ENCODE measurements at regions not wholly inside any gene's neighbourhood (a gene's known extent, or its start where the extent isn't known, plus 50 kb on each side); places are given as distances from the start of the nearest gene placed in this dataset.
"Not testable (repeated sequence)": the region's sequence is repeated elsewhere in the genome, so short reads cannot be mapped to it uniquely, and the experiment has no call there.

- no peak for DNase-seq
- Histone ChIP-seq H3K36me3 (replicated peaks; ENCODE audit: insufficient read depth, low read length) (no peaks in the 10 kb centered on the region), H3K4me3 (ENCODE audit: low read length) (no peak overlapping the region), H3F3A (ENCODE audit: insufficient read depth, low read length) (no peaks in the 10 kb centered on the region), H3K27me3 (replicated peaks; ENCODE audit: insufficient read depth, low read length) (no peaks in the 10 kb centered on the region), H3K79me2 (ENCODE audit: low read length) (no peaks in the 10 kb centered on the region), H2AFZ (ENCODE audit: low read length) (no peak overlapping the region), H3K9me2 (replicated peaks; ENCODE audit: insufficient read depth, low read length) (no peaks in the 10 kb centered on the region), H3K9me3 (replicated peaks; ENCODE audit: insufficient read depth, low read length) (no peaks in the 10 kb centered on the region), H3K27ac (ENCODE audit: low read length) (no peak overlapping the region), H3K4me2 (ENCODE audit: low read depth, low read length) (no peak overlapping the region), H3K9ac (ENCODE audit: low read length) (no peak overlapping the region), H3K4me1 (ENCODE audit: low read length) (no peaks in the 10 kb centered on the region), H4K20me1 (ENCODE audit: insufficient read depth, low read length) (no peaks in the 10 kb centered on the region)
- no peak for TF ChIP-seq CTCF (IDR thresholded peaks at IDR 0.05; ENCODE audit: low read length)
- no peak for TF ChIP-seq EZH2phosphoT487 (IDR thresholded peaks at IDR 0.05; ENCODE audit: low read length)
- TF ChIP-seq EZH2 (optimal IDR thresholded peaks at IDR 0.05; ENCODE audit: low read depth, low read length): no peak
These were observed 202.6 kb downstream of the TMA16 start for GRCh38 chr4:163697121-163697520.

GRCh38 chr4:163700383-163700782 is 205.9 kb downstream of the TMA16 start:
- H3K4me3 ChIP-seq (ENCODE audit: low read length); H3K9ac ChIP-seq (ENCODE audit: low read length); H3K4me1 ChIP-seq (ENCODE audit: low read length); H3F3A ChIP-seq (ENCODE audit: insufficient read depth, low read length); H3K27me3 ChIP-seq (replicated peaks; ENCODE audit: insufficient read depth, low read length); H4K20me1 ChIP-seq (ENCODE audit: insufficient read depth, low read length); H3K9me3 ChIP-seq (replicated peaks; ENCODE audit: insufficient read depth, low read length); DNase-seq; H3K4me2 ChIP-seq (ENCODE audit: low read depth, low read length); H3K79me2 ChIP-seq (ENCODE audit: low read length); H3K27ac ChIP-seq (ENCODE audit: low read length); H3K36me3 ChIP-seq (replicated peaks; ENCODE audit: insufficient read depth, low read length); H3K9me2 ChIP-seq (replicated peaks; ENCODE audit: insufficient read depth, low read length); H2AFZ ChIP-seq (ENCODE audit: low read length): not testable (repeated sequence)

GRCh38 chr4:163701916-163702315 is 207.4 kb downstream of the TMA16 start:
- DNase-seq: no peak
- H2AFZ ChIP-seq (ENCODE audit: low read length): no peak overlapping the region

GRCh38 chr4:163702736-163703135 is 208.2 kb downstream of the TMA16 start:
- Histone ChIP-seq H3K4me1 (ENCODE audit: low read length) (no peaks in the 10 kb centered on the region), H3K9me3 (replicated peaks; ENCODE audit: insufficient read depth, low read length) (no peaks in the 10 kb centered on the region), H3K9me2 (replicated peaks; ENCODE audit: insufficient read depth, low read length) (no peaks in the 10 kb centered on the region), H3K27ac (ENCODE audit: low read length) (no peak overlapping the region), H3K4me3 (ENCODE audit: low read length) (no peak overlapping the region), H2AFZ (ENCODE audit: low read length) (no peak overlapping the region), H3K36me3 (replicated peaks; ENCODE audit: insufficient read depth, low read length) (no peaks in the 10 kb centered on the region), H4K20me1 (ENCODE audit: insufficient read depth, low read length) (no peaks in the 10 kb centered on the region), H3K9ac (ENCODE audit: low read length) (no peak overlapping the region), H3K79me2 (ENCODE audit: low read length) (no peaks in the 10 kb centered on the region), H3K4me2 (ENCODE audit: low read depth, low read length) (no peak overlapping the region), H3F3A (ENCODE audit: insufficient read depth, low read length) (no peaks in the 10 kb centered on the region), H3K27me3 (replicated peaks; ENCODE audit: insufficient read depth, low read length) (no peaks in the 10 kb centered on the region)
- TF ChIP-seq EZH2 (optimal IDR thresholded peaks at IDR 0.05; ENCODE audit: low read depth, low read length): no peak
- TF ChIP-seq CTCF (IDR thresholded peaks at IDR 0.05; ENCODE audit: low read length): no peak
- TF ChIP-seq EZH2phosphoT487 (IDR thresholded peaks at IDR 0.05; ENCODE audit: low read length): no peak
- no peak for DNase-seq

More at GRCh38 chr4:163701916-163702315, 207.4 kb downstream of the TMA16 start:
- H3F3A ChIP-seq (ENCODE audit: insufficient read depth, low read length): no peaks in the 10 kb centered on the region
- H3K36me3 ChIP-seq (replicated peaks; ENCODE audit: insufficient read depth, low read length): no peaks in the 10 kb centered on the region
- no peaks in the 10 kb centered on the region for H3K27me3 ChIP-seq (replicated peaks; ENCODE audit: insufficient read depth, low read length)
- H3K27ac ChIP-seq (ENCODE audit: low read length): no peak overlapping the region
- no peak overlapping the region for H3K4me3 ChIP-seq (ENCODE audit: low read length)
- no peaks in the 10 kb centered on the region for H3K79me2 ChIP-seq (ENCODE audit: low read length)
- H3K9me3 ChIP-seq (replicated peaks; ENCODE audit: insufficient read depth, low read length): no peaks in the 10 kb centered on the region
- H3K9me2 ChIP-seq (replicated peaks; ENCODE audit: insufficient read depth, low read length): no peaks in the 10 kb centered on the region
- no peaks in the 10 kb centered on the region for H3K4me1 ChIP-seq (ENCODE audit: low read length)
- TF ChIP-seq EZH2phosphoT487 (IDR thresholded peaks at IDR 0.05; ENCODE audit: low read length): no peak
- TF ChIP-seq EZH2 (optimal IDR thresholded peaks at IDR 0.05; ENCODE audit: low read depth, low read length): no peak
- TF ChIP-seq CTCF (IDR thresholded peaks at IDR 0.05; ENCODE audit: low read length): no peak
- H4K20me1 ChIP-seq (ENCODE audit: insufficient read depth, low read length): no peaks in the 10 kb centered on the region
- no peak overlapping the region for H3K4me2 ChIP-seq (ENCODE audit: low read depth, low read length)
- no peak overlapping the region for H3K9ac ChIP-seq (ENCODE audit: low read length)
